Skeletal muscle satellite cell (primary cell): ENCODE measurements at regions not wholly inside any gene's neighbourhood (a gene's known extent, or its start where the extent isn't known, plus 50 kb on each side); places are given as distances from the start of the nearest gene placed in this dataset.
A peak's percentile ranks its signal among the peaks of the same experiment; 100 is the strongest.

Source experiments
- H3K27me3 ChIP-seq: 2 replicates; pipeline ENCODE4 v1.7.0; 2013; ENCODE audit warnings: low read length; ENCODE audit not compliant: control insufficient read depth, insufficient read depth
- H3K36me3 ChIP-seq: 2 replicates; pipeline ENCODE4 v1.7.0; 2013; ENCODE audit warnings: mild to moderate bottlenecking, control low read depth, low read length; ENCODE audit not compliant: insufficient read depth
- H3K4me1 ChIP-seq: 2 replicates; pipeline ENCODE4 v1.7.0; 2013; ENCODE audit warnings: low read length; ENCODE audit not compliant: control insufficient read depth, insufficient read depth
- H3K4me2 ChIP-seq: 2 replicates; pipeline ENCODE4 v1.7.0; 2013; ENCODE audit warnings: mild to moderate bottlenecking, low read length
- H3K4me3 ChIP-seq: 2 replicates; pipeline ENCODE4 v1.7.0; 2013; ENCODE audit warnings: low read length
- H3K9ac ChIP-seq: 2 replicates; pipeline ENCODE4 v1.7.0; 2013; ENCODE audit warnings: mild to moderate bottlenecking, low read depth, low read length, moderate library complexity
- H3K9me3 ChIP-seq: replicated peaks from 2 replicates; pipeline ENCODE4 v1.7.0; 2013; ENCODE audit warnings: mild to moderate bottlenecking, control low read depth, low read length

- Histone ChIP-seq H3K27me3 (no peaks in the 10 kb centered on the region), H3K4me2 (no peak overlapping the region), H3K9me3 (no peaks in the 10 kb centered on the region), H3K4me3 (no peak overlapping the region), H3K36me3 (no peaks in the 10 kb centered on the region), H3K9ac (no peak overlapping the region), H3K4me1 (peaks cover 13% of the 10 kb centered on the region)
Observed at GRCh38 chr2:215780313-215780712, 233.0 kb downstream of the MREG start.

GRCh38 chr2:215779912-215780311 lies 233.4 kb downstream of the MREG start:
- H3K9me3 ChIP-seq: no peaks in the 10 kb centered on the region
- H3K27me3 ChIP-seq: no peaks in the 10 kb centered on the region

GRCh38 chr2:215777465-215778044 lies 235.8 kb downstream of the MREG start:
- H3K4me2 ChIP-seq: no peak overlapping the region
- H3K9me3 ChIP-seq: no peaks in the 10 kb centered on the region

More at GRCh38 chr2:215779912-215780311, 233.4 kb downstream of the MREG start:
- Histone ChIP-seq H3K9ac (no peak overlapping the region), H3K4me3 (no peak overlapping the region), H3K4me1 (peaks cover 16% of the 10 kb centered on the region), H3K36me3 (no peaks in the 10 kb centered on the region), H3K4me2 (no peak overlapping the region)

GRCh38 chr2:215775106-215775505 lies 238.2 kb downstream of the MREG start:
- no peak overlapping the region for H3K4me3 ChIP-seq
- no peaks in the 10 kb centered on the region for H3K9me3 ChIP-seq
- no peak overlapping the region for H3K4me2 ChIP-seq
- H3K9ac ChIP-seq: no peak overlapping the region
- peaks cover 39% of the 10 kb centered on the region for H3K4me1 ChIP-seq
- H3K36me3 ChIP-seq: no peaks in the 10 kb centered on the region
- H3K27me3 ChIP-seq: no peaks in the 10 kb centered on the region

More at GRCh38 chr2:215777465-215778044, 235.8 kb downstream of the MREG start:
- H3K4me1 ChIP-seq: peaks cover 25% of the 10 kb centered on the region
- no peaks in the 10 kb centered on the region for H3K36me3 ChIP-seq
- H3K27me3 ChIP-seq: no peaks in the 10 kb centered on the region
- H3K9ac ChIP-seq: no peak overlapping the region
- no peak overlapping the region for H3K4me3 ChIP-seq

- H3K36me3 ChIP-seq: no peaks in the 10 kb centered on the region
- H3K4me2 ChIP-seq: peak overlapping the region; percentile 69
- peaks cover 39% of the 10 kb centered on the region for H3K4me1 ChIP-seq
- H3K27me3 ChIP-seq: no peaks in the 10 kb centered on the region
- H3K9ac ChIP-seq: peak overlapping the region; percentile 78
- H3K9me3 ChIP-seq: no peaks in the 10 kb centered on the region
- peak overlapping the region; percentile 50 for H3K4me3 ChIP-seq
Observed at GRCh38 chr2:215773728-215774127, 239.6 kb downstream of the MREG start.

- Histone ChIP-seq H3K9ac (peak overlapping the region; percentile 78), H3K9me3 (no peaks in the 10 kb centered on the region)
Observed at GRCh38 chr2:215772634-215773563, 240.5 kb downstream of the MREG start.

GRCh38 chr2:215772003-215772402 lies 241.3 kb downstream of the MREG start:
- H3K9ac ChIP-seq: peak overlapping the region; percentile 78
- no peak overlapping the region for H3K4me3 ChIP-seq
- H3K36me3 ChIP-seq: no peaks in the 10 kb centered on the region
- H3K4me1 ChIP-seq: peaks cover 39% of the 10 kb centered on the region
- H3K27me3 ChIP-seq: no peaks in the 10 kb centered on the region
- H3K9me3 ChIP-seq: no peaks in the 10 kb centered on the region
- H3K4me2 ChIP-seq: peak overlapping the region; percentile 3

More at GRCh38 chr2:215772634-215773563, 240.5 kb downstream of the MREG start:
- H3K4me1 ChIP-seq: peaks cover 39% of the 10 kb centered on the region
- H3K36me3 ChIP-seq: no peaks in the 10 kb centered on the region
- H3K4me2 ChIP-seq: peak overlapping the region; percentile 69
- peak overlapping the region; percentile 50 for H3K4me3 ChIP-seq
- no peaks in the 10 kb centered on the region for H3K27me3 ChIP-seq

- Histone ChIP-seq H3K27me3 (no peaks in the 10 kb centered on the region), H3K9ac (peak overlapping the region; percentile 23), H3K9me3 (no peaks in the 10 kb centered on the region), H3K4me3 (no peak overlapping the region), H3K4me2 (no peak overlapping the region), H3K4me1 (peaks cover 39% of the 10 kb centered on the region), H3K36me3 (no peaks in the 10 kb centered on the region)
Observed at GRCh38 chr2:215771241-215771640, 242.1 kb downstream of the MREG start.

GRCh38 chr2:215770668-215771067 lies 242.7 kb downstream of the MREG start:
- no peak overlapping the region for H3K4me3 ChIP-seq
- H3K4me1 ChIP-seq: peaks cover 39% of the 10 kb centered on the region
- no peaks in the 10 kb centered on the region for H3K9me3 ChIP-seq
- no peak overlapping the region for H3K9ac ChIP-seq
- H3K36me3 ChIP-seq: no peaks in the 10 kb centered on the region
- no peaks in the 10 kb centered on the region for H3K27me3 ChIP-seq
- H3K4me2 ChIP-seq: no peak overlapping the region

- H3K4me2 ChIP-seq: no peak overlapping the region
- peaks cover 38% of the 10 kb centered on the region for H3K4me1 ChIP-seq
- no peak overlapping the region for H3K9ac ChIP-seq
- H3K27me3 ChIP-seq: no peaks in the 10 kb centered on the region
- H3K4me3 ChIP-seq: no peak overlapping the region
- no peaks in the 10 kb centered on the region for H3K36me3 ChIP-seq
- no peaks in the 10 kb centered on the region for H3K9me3 ChIP-seq
Observed at GRCh38 chr2:215769246-215769645, 244.1 kb downstream of the MREG start.

GRCh38 chr2:215767625-215768024 lies 245.7 kb downstream of the MREG start:
- Histone ChIP-seq H3K9me3 (no peaks in the 10 kb centered on the region), H3K4me1 (peaks cover 26% of the 10 kb centered on the region), H3K27me3 (no peaks in the 10 kb centered on the region), H3K36me3 (no peaks in the 10 kb centered on the region), H3K9ac (no peak overlapping the region), H3K4me2 (no peak overlapping the region), H3K4me3 (no peak overlapping the region)
